GM06990 (cell line): ENCODE measurements at regions not wholly inside any gene's neighbourhood (a gene's known extent, or its start where the extent isn't known, plus 50 kb on each side); places are given as distances from the start of the nearest gene placed in this dataset.

Experiments used
- DNase-seq: peaks from one replicate; pipeline ENCODE4 v3.0.0-alpha.2; 2011; ENCODE audit not compliant: insufficient read length; ENCODE audit errors: extremely low read depth
- H3K27me3 ChIP-seq: replicated peaks from 2 replicates; pipeline ENCODE4 v1.6.0; 2011; ENCODE audit warnings: low read length; ENCODE audit not compliant: control insufficient read depth, insufficient read depth
- H3K36me3 ChIP-seq: 2 replicates; pipeline ENCODE4 v1.5.1; 2011; ENCODE audit warnings: low read length; ENCODE audit not compliant: control insufficient read depth, insufficient read depth
- H3K4me3 ChIP-seq: replicated peaks from 2 replicates; pipeline ENCODE4 v1.5.1; 2011; ENCODE audit warnings: low read depth, mild to moderate bottlenecking, control low read depth, low read length
- CTCF ChIP-seq: IDR thresholded peaks from 2 replicates; pipeline ENCODE4 v1.5.1; 2011; ENCODE audit warnings: low read length, control low read depth, mild to moderate bottlenecking, inconsistent platforms; ENCODE audit not compliant: insufficient read depth, poor library complexity, severe bottlenecking

GRCh38 chrX:22882543-22882942, 117.2 kb upstream of the DDX53 start:
- no peak for TF ChIP-seq CTCF
- H3K27me3 ChIP-seq: no peaks in the 10 kb centered on the region
- no peak overlapping the region for H3K4me3 ChIP-seq
- DNase-seq: no peak
- no peaks in the 10 kb centered on the region for H3K36me3 ChIP-seq

GRCh38 chrX:22889819-22890218, 109.9 kb upstream of the DDX53 start:
- no peaks in the 10 kb centered on the region for H3K36me3 ChIP-seq

GRCh38 chrX:22912616-22913015, 87.1 kb upstream of the DDX53 start:
- no peaks in the 10 kb centered on the region for H3K27me3 ChIP-seq
- no peak for TF ChIP-seq CTCF
- no peaks in the 10 kb centered on the region for H3K36me3 ChIP-seq
- H3K4me3 ChIP-seq: no peak overlapping the region
- no peak for DNase-seq

More at GRCh38 chrX:22889819-22890218, 109.9 kb upstream of the DDX53 start:
- TF ChIP-seq CTCF: no peak
- H3K27me3 ChIP-seq: no peaks in the 10 kb centered on the region
- DNase-seq: no peak
- H3K4me3 ChIP-seq: no peak overlapping the region

GRCh38 chrX:22922961-22923360, 76.8 kb upstream of the DDX53 start:
- Histone ChIP-seq H3K27me3 (no peaks in the 10 kb centered on the region), H3K36me3 (no peaks in the 10 kb centered on the region), H3K4me3 (no peak overlapping the region)
- no peak for DNase-seq
- TF ChIP-seq CTCF: no peak

- Histone ChIP-seq H3K36me3 (no peaks in the 10 kb centered on the region), H3K4me3 (no peak overlapping the region), H3K27me3 (no peaks in the 10 kb centered on the region)
- no peak for TF ChIP-seq CTCF
- DNase-seq: no peak
Observed at GRCh38 chrX:22934640-22935039, 65.1 kb upstream of the DDX53 start.

GRCh38 chrX:22944945-22945344, 54.8 kb upstream of the DDX53 start:
- DNase-seq: no peak
- no peaks in the 10 kb centered on the region for H3K27me3 ChIP-seq
- no peaks in the 10 kb centered on the region for H3K36me3 ChIP-seq
- H3K4me3 ChIP-seq: no peak overlapping the region
- no peak for TF ChIP-seq CTCF
